CD14-positive monocyte (primary cell): ENCODE measurements at regions not wholly inside any gene's neighbourhood (a gene's known extent, or its start where the extent isn't known, plus 50 kb on each side); places are given as distances from the start of the nearest gene placed in this dataset.

Experiments
- DNase-seq, 3 donors: peaks; one replicate each; pipeline ENCODE4 v3.0.0-alpha.2; 2011 to 2022
- H2AFZ ChIP-seq: 2 replicates; pipeline ENCODE4 v1.6.0; 2012; ENCODE audit warnings: mild to moderate bottlenecking, low read depth, low read length, inconsistent platforms; ENCODE audit not compliant: insufficient read depth, poor library complexity, severe bottlenecking
- H3K27ac ChIP-seq, 2 donors: 1 replicate in 1 of 2; 2 replicates in 1 of 2; pipeline ENCODE4 v1.5.1; 2012 to 2013; ENCODE audit warnings: low read length in 2 of 2, control low read depth in 1 of 2, inconsistent platforms in 1 of 2, low read depth in 1 of 2, mild to moderate bottlenecking in 1 of 2
- H3K27me3 ChIP-seq, 2 donors: one replicate each; pipeline versions ENCODE4 v1.6.0 to v1.6.1; 2011 to 2013; ENCODE audit warnings: low read length in 2 of 2; ENCODE audit not compliant: control insufficient read depth in 2 of 2, insufficient read depth in 2 of 2
- H3K36me3 ChIP-seq, 2 donors: replicated peaks in 1 of 2; 1 replicate in 1 of 2; 2 replicates in 1 of 2; pipeline versions ENCODE4 v1.5.1 to v1.6.1; 2012 to 2013; ENCODE audit warnings: low read length in 2 of 2, control low read depth in 1 of 2, inconsistent platforms in 1 of 2, mild to moderate bottlenecking in 1 of 2; ENCODE audit not compliant: insufficient read depth in 2 of 2, control insufficient read depth in 1 of 2
- H3K4me1 ChIP-seq, 2 donors: 1 replicate in 1 of 2; 2 replicates in 1 of 2; pipeline versions ENCODE4 v1.5.1 to v1.6.1; 2012 to 2013; ENCODE audit warnings: low read length in 2 of 2, control low read depth in 1 of 2, inconsistent platforms in 1 of 2, mild to moderate bottlenecking in 1 of 2, moderate library complexity in 1 of 2; ENCODE audit not compliant: insufficient read depth in 2 of 2, control insufficient read depth in 1 of 2
- H3K4me2 ChIP-seq: replicated peaks from 2 replicates; pipeline ENCODE3; 2012; ENCODE audit warnings: low read length, moderate library complexity, mild to moderate bottlenecking; ENCODE audit not compliant: poor library complexity, severe bottlenecking; ENCODE audit errors: extremely low read depth
- H3K4me3 ChIP-seq, 3 experiments: fragments of 200-600 bp in 1 of 3; sonication (generic) in 1 of 3; replicated peaks in 1 of 3; 1 replicate in 2 of 3; 2 replicates in 1 of 3; pipeline ENCODE4 v1.5.1; 2011 to 2013; ENCODE audit warnings: low read length in 3 of 3, mild to moderate bottlenecking in 3 of 3, control low read depth in 2 of 3, low read depth in 2 of 3, inconsistent platforms in 1 of 3, moderate library complexity in 1 of 3
- H3K79me2 ChIP-seq: 2 replicates; pipeline ENCODE4 v1.6.0; 2012; ENCODE audit warnings: mild to moderate bottlenecking, control low read depth, inconsistent platforms, low read length, moderate library complexity; ENCODE audit not compliant: insufficient read depth
- H3K9ac ChIP-seq: 2 replicates; pipeline ENCODE4 v1.6.0; 2017; ENCODE audit warnings: low read length, mild to moderate bottlenecking; ENCODE audit not compliant: insufficient read depth, poor library complexity, severe bottlenecking
- H3K9me3 ChIP-seq, 2 donors: replicated peaks in 1 of 2; 1 replicate in 1 of 2; 2 replicates in 1 of 2; pipeline versions ENCODE4 v1.5.1 to v1.6.1; 2012 to 2013; ENCODE audit warnings: low read length in 2 of 2, control low read depth in 1 of 2; ENCODE audit not compliant: control insufficient read depth in 1 of 2, insufficient read depth in 1 of 2
- H4K20me1 ChIP-seq: 2 replicates; pipeline ENCODE4 v1.6.0; 2012; ENCODE audit warnings: mild to moderate bottlenecking, low read length, control low read depth, moderate library complexity; ENCODE audit not compliant: insufficient read depth
- H3K27ac Mint-ChIP-seq, 7 donors: one replicate each; pipeline ENCODE4 v1.8.0; 2020; ENCODE audit warnings: mild to moderate bottlenecking in 7 of 7, mixed read lengths in 7 of 7, moderate library complexity in 6 of 7, inconsistent platforms in 2 of 7
- H3K27me3 Mint-ChIP-seq, 3 donors: one replicate each; pipeline ENCODE4 v1.8.0; 2021 to 2022; ENCODE audit warnings: low read depth in 3 of 3, mild to moderate bottlenecking in 3 of 3, mixed read lengths in 3 of 3, moderate library complexity in 3 of 3, inconsistent platforms in 1 of 3
- H3K36me3 Mint-ChIP-seq, 2 donors: one replicate each; pipeline ENCODE4 v1.8.0; 2020; ENCODE audit warnings: mixed read lengths in 2 of 2, inconsistent platforms in 1 of 2, mild to moderate bottlenecking in 1 of 2
- H3K4me1 Mint-ChIP-seq: one replicate; pipeline ENCODE4 v1.8.0; 2020; ENCODE audit warnings: mild to moderate bottlenecking, mixed read lengths
- H3K4me3 Mint-ChIP-seq, 2 donors: one replicate each; pipeline ENCODE4 v1.8.0; 2020; ENCODE audit warnings: mild to moderate bottlenecking in 2 of 2, mixed read lengths in 2 of 2, moderate library complexity in 1 of 2
- H3K9me3 Mint-ChIP-seq, 7 donors: one replicate each; pipeline ENCODE4 v1.8.0; 2020 to 2022; ENCODE audit warnings: mixed read lengths in 7 of 7, mild to moderate bottlenecking in 6 of 7, moderate library complexity in 6 of 7, inconsistent platforms in 2 of 7
- CTCF ChIP-seq: fragments of 200-600 bp; IDR thresholded peaks from one replicate; pipeline ENCODE4 v1.8.0; 2022; ENCODE audit warnings: antibody characterized with exemption, mild to moderate bottlenecking
- WGBS: methylation state at CpG from one replicate; pipeline ENCODE4 v1.1.5; 2013; ENCODE audit warnings: missing lambda C conversion rate; ENCODE audit not compliant: insufficient coverage; 5-methylcytosine and 5-hydroxymethylcytosine counted together
- intact Hi-C, 2 donors: fragments of 100-400 bp; cut with micrococcal nuclease; formaldehyde crosslinking; loops; one replicate each; pipeline versions ENCODE4 v1.15.0 to v1.15.1; 2023

- Mint-ChIP-seq H3K9me3 (peaks cover 2 to 18% (median 7%) of the 10 kb centered on the region in 7 donors), H3K4me3 (no peak overlapping the region), H3K4me1 (no peaks in the 10 kb centered on the region), H3K27me3 (no peaks in the 10 kb centered on the region), H3K27ac (no peak overlapping the region), H3K36me3 (no peaks in the 10 kb centered on the region)
- Histone ChIP-seq H3K9ac (no peak overlapping the region), H4K20me1 (no peaks in the 10 kb centered on the region), H3K27ac (no peak overlapping the region), H3K79me2 (no peaks in the 10 kb centered on the region), H3K4me3 (no peak overlapping the region), H3K4me1 (no peaks in the 10 kb centered on the region), H3K9me3 (peaks cover 19 to 20% of the 10 kb centered on the region in 2 donors), H3K36me3 (no peaks in the 10 kb centered on the region), H3K4me2 (no peak overlapping the region), H2AFZ (no peak overlapping the region), H3K27me3 (no peaks in the 10 kb centered on the region)
- DNase-seq: no peak
- TF ChIP-seq CTCF: no peak
- intact Hi-C loops: no loop called here
Measured at GRCh38 chr5:125826214-125826613, 597.0 kb upstream of the GRAMD2B start.

GRCh38 chr5:125829349-125829748 is 593.9 kb upstream of the GRAMD2B start:
- no peak for DNase-seq
- no peaks in the 10 kb centered on the region for H3K4me1 ChIP-seq
- peaks cover 16 to 23% of the 10 kb centered on the region in 2 donors for H3K9me3 ChIP-seq
- no peak overlapping the region for H3K4me3 Mint-ChIP-seq
- no peaks in the 10 kb centered on the region for H3K79me2 ChIP-seq
- TF ChIP-seq CTCF: no peak
- H3K27me3 Mint-ChIP-seq: no peaks in the 10 kb centered on the region
- intact Hi-C loops: no loop called here
- H3K4me1 Mint-ChIP-seq: no peaks in the 10 kb centered on the region
- no peaks in the 10 kb centered on the region for H4K20me1 ChIP-seq
- H3K27ac ChIP-seq: no peak overlapping the region
- no peak overlapping the region for H3K27ac Mint-ChIP-seq
- H3K36me3 ChIP-seq: no peaks in the 10 kb centered on the region
- no peak overlapping the region for H3K9ac ChIP-seq
- H3K36me3 Mint-ChIP-seq: no peaks in the 10 kb centered on the region
- peaks cover 6 to 17% (median 8%) of the 10 kb centered on the region in 7 donors for H3K9me3 Mint-ChIP-seq
- WGBS: 94% methylated on average over 2 of the region's 4 CpGs
- no peaks in the 10 kb centered on the region for H3K27me3 ChIP-seq
- no peak overlapping the region for H2AFZ ChIP-seq
- H3K4me3 ChIP-seq: no peak overlapping the region
- H3K4me2 ChIP-seq: no peak overlapping the region
